Erythroblast (primary cell): ENCODE measurements at regions not wholly inside any gene's neighbourhood (a gene's known extent, or its start where the extent isn't known, plus 50 kb on each side); places are given as distances from the start of the nearest gene placed in this dataset.

Source experiments
- GATA1 ChIP-seq: IDR thresholded peaks from 2 replicates; pipeline ENCODE4 v1.6.1; 2011; ENCODE audit warnings: low read depth, mild to moderate bottlenecking, control low read depth, low read length, moderate library complexity
- POLR2A ChIP-seq: IDR thresholded peaks from 2 replicates; pipeline ENCODE4 v1.6.1; 2011; ENCODE audit warnings: mild to moderate bottlenecking, low read length

DNA sequence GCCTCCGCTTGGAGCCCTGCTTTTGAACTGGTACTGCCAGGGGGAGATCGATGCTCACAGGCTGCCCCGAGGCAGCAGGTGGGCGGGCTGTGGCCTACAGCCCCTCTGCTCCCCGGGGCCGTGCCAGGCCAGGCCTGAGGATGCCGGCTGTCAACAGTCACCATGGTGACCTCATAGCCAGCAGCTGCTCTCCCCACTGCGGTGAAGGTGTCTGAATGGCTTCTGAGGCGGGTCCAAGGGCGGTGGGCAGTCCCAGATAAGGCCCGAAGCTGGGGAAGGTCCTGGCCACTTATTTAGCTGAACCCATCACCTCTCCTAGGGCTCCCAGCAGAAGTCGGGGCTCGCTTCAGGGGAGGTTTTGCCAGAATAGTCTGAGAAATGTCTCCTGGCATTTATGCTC, 179.3 kb downstream of the ARHGAP12 start:
- TF ChIP-seq POLR2A (no peak), GATA1 (no peak)
